CD14-positive monocyte (primary cell): ENCODE measurements at regions not wholly inside any gene's neighbourhood (a gene's known extent, or its start where the extent isn't known, plus 50 kb on each side); places are given as distances from the start of the nearest gene placed in this dataset.

Experiments
- DNase-seq, 3 donors: peaks; one replicate each; pipeline ENCODE4 v3.0.0-alpha.2; 2011 to 2022
- H2AFZ ChIP-seq: 2 replicates; pipeline ENCODE4 v1.6.0; 2012; ENCODE audit warnings: mild to moderate bottlenecking, low read depth, low read length, inconsistent platforms; ENCODE audit not compliant: insufficient read depth, poor library complexity, severe bottlenecking
- H3K27ac ChIP-seq, 2 donors: 1 replicate in 1 of 2; 2 replicates in 1 of 2; pipeline ENCODE4 v1.5.1; 2012 to 2013; ENCODE audit warnings: low read length in 2 of 2, control low read depth in 1 of 2, inconsistent platforms in 1 of 2, low read depth in 1 of 2, mild to moderate bottlenecking in 1 of 2
- H3K27me3 ChIP-seq, 2 donors: one replicate each; pipeline versions ENCODE4 v1.6.0 to v1.6.1; 2011 to 2013; ENCODE audit warnings: low read length in 2 of 2; ENCODE audit not compliant: control insufficient read depth in 2 of 2, insufficient read depth in 2 of 2
- H3K36me3 ChIP-seq, 2 donors: replicated peaks in 1 of 2; 1 replicate in 1 of 2; 2 replicates in 1 of 2; pipeline versions ENCODE4 v1.5.1 to v1.6.1; 2012 to 2013; ENCODE audit warnings: low read length in 2 of 2, control low read depth in 1 of 2, inconsistent platforms in 1 of 2, mild to moderate bottlenecking in 1 of 2; ENCODE audit not compliant: insufficient read depth in 2 of 2, control insufficient read depth in 1 of 2
- H3K4me1 ChIP-seq, 2 donors: 1 replicate in 1 of 2; 2 replicates in 1 of 2; pipeline versions ENCODE4 v1.5.1 to v1.6.1; 2012 to 2013; ENCODE audit warnings: low read length in 2 of 2, control low read depth in 1 of 2, inconsistent platforms in 1 of 2, mild to moderate bottlenecking in 1 of 2, moderate library complexity in 1 of 2; ENCODE audit not compliant: insufficient read depth in 2 of 2, control insufficient read depth in 1 of 2
- H3K4me2 ChIP-seq: replicated peaks from 2 replicates; pipeline ENCODE3; 2012; ENCODE audit warnings: low read length, moderate library complexity, mild to moderate bottlenecking; ENCODE audit not compliant: poor library complexity, severe bottlenecking; ENCODE audit errors: extremely low read depth
- H3K4me3 ChIP-seq, 3 experiments: fragments of 200-600 bp in 1 of 3; sonication (generic) in 1 of 3; replicated peaks in 1 of 3; 1 replicate in 2 of 3; 2 replicates in 1 of 3; pipeline ENCODE4 v1.5.1; 2011 to 2013; ENCODE audit warnings: low read length in 3 of 3, mild to moderate bottlenecking in 3 of 3, control low read depth in 2 of 3, low read depth in 2 of 3, inconsistent platforms in 1 of 3, moderate library complexity in 1 of 3
- H3K79me2 ChIP-seq: 2 replicates; pipeline ENCODE4 v1.6.0; 2012; ENCODE audit warnings: mild to moderate bottlenecking, control low read depth, inconsistent platforms, low read length, moderate library complexity; ENCODE audit not compliant: insufficient read depth
- H3K9ac ChIP-seq: 2 replicates; pipeline ENCODE4 v1.6.0; 2017; ENCODE audit warnings: low read length, mild to moderate bottlenecking; ENCODE audit not compliant: insufficient read depth, poor library complexity, severe bottlenecking
- H3K9me3 ChIP-seq, 2 donors: replicated peaks in 1 of 2; 1 replicate in 1 of 2; 2 replicates in 1 of 2; pipeline versions ENCODE4 v1.5.1 to v1.6.1; 2012 to 2013; ENCODE audit warnings: low read length in 2 of 2, control low read depth in 1 of 2; ENCODE audit not compliant: control insufficient read depth in 1 of 2, insufficient read depth in 1 of 2
- H4K20me1 ChIP-seq: 2 replicates; pipeline ENCODE4 v1.6.0; 2012; ENCODE audit warnings: mild to moderate bottlenecking, low read length, control low read depth, moderate library complexity; ENCODE audit not compliant: insufficient read depth
- H3K27ac Mint-ChIP-seq, 7 donors: one replicate each; pipeline ENCODE4 v1.8.0; 2020; ENCODE audit warnings: mild to moderate bottlenecking in 7 of 7, mixed read lengths in 7 of 7, moderate library complexity in 6 of 7, inconsistent platforms in 2 of 7
- H3K27me3 Mint-ChIP-seq, 3 donors: one replicate each; pipeline ENCODE4 v1.8.0; 2021 to 2022; ENCODE audit warnings: low read depth in 3 of 3, mild to moderate bottlenecking in 3 of 3, mixed read lengths in 3 of 3, moderate library complexity in 3 of 3, inconsistent platforms in 1 of 3
- H3K36me3 Mint-ChIP-seq, 2 donors: one replicate each; pipeline ENCODE4 v1.8.0; 2020; ENCODE audit warnings: mixed read lengths in 2 of 2, inconsistent platforms in 1 of 2, mild to moderate bottlenecking in 1 of 2
- H3K4me1 Mint-ChIP-seq: one replicate; pipeline ENCODE4 v1.8.0; 2020; ENCODE audit warnings: mild to moderate bottlenecking, mixed read lengths
- H3K4me3 Mint-ChIP-seq, 2 donors: one replicate each; pipeline ENCODE4 v1.8.0; 2020; ENCODE audit warnings: mild to moderate bottlenecking in 2 of 2, mixed read lengths in 2 of 2, moderate library complexity in 1 of 2
- H3K9me3 Mint-ChIP-seq, 7 donors: one replicate each; pipeline ENCODE4 v1.8.0; 2020 to 2022; ENCODE audit warnings: mixed read lengths in 7 of 7, mild to moderate bottlenecking in 6 of 7, moderate library complexity in 6 of 7, inconsistent platforms in 2 of 7
- WGBS: methylation state at CpG from one replicate; pipeline ENCODE4 v1.1.5; 2013; ENCODE audit warnings: missing lambda C conversion rate; ENCODE audit not compliant: insufficient coverage; 5-methylcytosine and 5-hydroxymethylcytosine counted together
- intact Hi-C, 2 donors: fragments of 100-400 bp; cut with micrococcal nuclease; formaldehyde crosslinking; loops; one replicate each; pipeline versions ENCODE4 v1.15.0 to v1.15.1; 2023
- TF ChIP-seq, protein P1 (sequence below): fragments of 200-600 bp; IDR thresholded peaks from one replicate; pipeline ENCODE4 v1.8.0; 2022; ENCODE audit warnings: antibody characterized with exemption, mild to moderate bottlenecking

DNA sequence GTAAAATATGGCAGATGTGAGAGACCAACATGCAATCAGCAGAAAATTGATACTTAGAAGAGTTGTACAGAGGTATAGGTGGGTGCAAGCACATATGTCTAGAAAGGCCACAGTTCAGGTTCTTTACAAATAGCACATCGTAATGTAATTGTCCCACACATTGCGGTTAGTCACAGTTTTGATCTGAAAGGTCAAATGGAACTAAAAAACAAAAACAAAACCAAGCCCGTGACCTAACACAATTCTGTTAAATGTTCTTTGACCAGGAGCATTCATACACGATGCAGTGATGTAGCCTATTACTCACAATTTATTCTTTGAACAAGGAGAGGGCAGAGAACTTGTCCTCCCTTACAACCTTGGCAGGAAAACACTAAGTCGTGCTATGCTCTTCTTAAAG, 108.9 kb upstream of the MAP4K3 start:
- Histone ChIP-seq H2AFZ (no peak overlapping the region), H3K27ac (no peak overlapping the region), H3K27me3 (no peaks in the 10 kb centered on the region), H4K20me1 (no peaks in the 10 kb centered on the region), H3K4me2 (no peak overlapping the region), H3K79me2 (no peaks in the 10 kb centered on the region), H3K4me3 (no peak overlapping the region), H3K36me3 (no peaks in the 10 kb centered on the region), H3K4me1 (no peaks in the 10 kb centered on the region), H3K9ac (no peak overlapping the region), H3K9me3 (no peaks in the 10 kb centered on the region)
- no peaks in the 10 kb centered on the region for H3K36me3 Mint-ChIP-seq
- DNase-seq = no peak
- H3K27me3 Mint-ChIP-seq = no peaks in the 10 kb centered on the region
- TF ChIP-seq, protein P1, sequence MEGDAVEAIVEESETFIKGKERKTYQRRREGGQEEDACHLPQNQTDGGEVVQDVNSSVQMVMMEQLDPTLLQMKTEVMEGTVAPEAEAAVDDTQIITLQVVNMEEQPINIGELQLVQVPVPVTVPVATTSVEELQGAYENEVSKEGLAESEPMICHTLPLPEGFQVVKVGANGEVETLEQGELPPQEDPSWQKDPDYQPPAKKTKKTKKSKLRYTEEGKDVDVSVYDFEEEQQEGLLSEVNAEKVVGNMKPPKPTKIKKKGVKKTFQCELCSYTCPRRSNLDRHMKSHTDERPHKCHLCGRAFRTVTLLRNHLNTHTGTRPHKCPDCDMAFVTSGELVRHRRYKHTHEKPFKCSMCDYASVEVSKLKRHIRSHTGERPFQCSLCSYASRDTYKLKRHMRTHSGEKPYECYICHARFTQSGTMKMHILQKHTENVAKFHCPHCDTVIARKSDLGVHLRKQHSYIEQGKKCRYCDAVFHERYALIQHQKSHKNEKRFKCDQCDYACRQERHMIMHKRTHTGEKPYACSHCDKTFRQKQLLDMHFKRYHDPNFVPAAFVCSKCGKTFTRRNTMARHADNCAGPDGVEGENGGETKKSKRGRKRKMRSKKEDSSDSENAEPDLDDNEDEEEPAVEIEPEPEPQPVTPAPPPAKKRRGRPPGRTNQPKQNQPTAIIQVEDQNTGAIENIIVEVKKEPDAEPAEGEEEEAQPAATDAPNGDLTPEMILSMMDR = no peak
- no peaks in the 10 kb centered on the region for H3K4me1 Mint-ChIP-seq
- H3K27ac Mint-ChIP-seq = no peak overlapping the region
- WGBS = 100% methylated on average over 4 of the region's 5 CpGs
- H3K4me3 Mint-ChIP-seq = no peak overlapping the region
- intact Hi-C loops = no loop called here
- peaks cover 0 to 3% (median 0%) of the 10 kb centered on the region in 7 donors for H3K9me3 Mint-ChIP-seq

DNA sequence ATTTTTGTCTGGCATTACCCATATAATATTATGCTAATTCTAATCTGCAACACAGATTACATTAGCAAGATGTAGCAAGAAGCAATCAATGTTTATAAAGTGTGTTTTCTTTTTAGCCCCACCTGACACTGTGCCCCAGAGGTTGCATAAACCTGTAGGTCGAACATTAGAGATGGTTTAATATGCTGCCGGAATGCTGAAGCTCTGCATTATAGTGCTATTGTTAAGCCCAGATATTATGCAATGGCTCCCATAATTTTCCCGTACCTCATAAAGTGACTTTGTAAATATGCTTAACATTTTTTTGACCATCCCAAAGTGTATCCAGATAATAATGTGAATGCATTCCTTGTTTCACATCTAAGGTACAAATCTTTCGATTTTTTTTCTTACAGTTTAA, 109.3 kb upstream of the MAP4K3 start:
- intact Hi-C loops = no loop called here
- no peak overlapping the region for H3K27ac ChIP-seq
- WGBS = 100% methylated on average over 2 of the region's 4 CpGs
- Mint-ChIP-seq H3K27ac (no peak overlapping the region), H3K36me3 (no peaks in the 10 kb centered on the region), H3K27me3 (no peaks in the 10 kb centered on the region), H3K4me3 (no peak overlapping the region), H3K9me3 (peaks cover 0 to 3% (median 0%) of the 10 kb centered on the region in 7 donors), H3K4me1 (no peaks in the 10 kb centered on the region)
- no peak overlapping the region for H3K4me2 ChIP-seq
- no peaks in the 10 kb centered on the region for H3K4me1 ChIP-seq
- no peak overlapping the region for H3K4me3 ChIP-seq
- no peaks in the 10 kb centered on the region for H3K79me2 ChIP-seq
- no peaks in the 10 kb centered on the region for H3K27me3 ChIP-seq
- H4K20me1 ChIP-seq = no peaks in the 10 kb centered on the region
- no peaks in the 10 kb centered on the region for H3K36me3 ChIP-seq
- TF ChIP-seq, protein P1 = no peak
- no peaks in the 10 kb centered on the region for H3K9me3 ChIP-seq
- H3K9ac ChIP-seq = no peak overlapping the region
- no peak for DNase-seq
- no peak overlapping the region for H2AFZ ChIP-seq
